Mesenchymal stem cell (in vitro differentiated cells and primary cell): ENCODE measurements at regions not wholly inside any gene's neighbourhood (a gene's known extent, or its start where the extent isn't known, plus 50 kb on each side); places are given as distances from the start of the nearest gene placed in this dataset.

Experiments used
- DNase-seq: peaks from one replicate; pipeline ENCODE4 v3.0.0-alpha.2; 2013
- H2AFZ ChIP-seq: one replicate; pipeline ENCODE4 v1.6.1; 2013; ENCODE audit warnings: low read depth, mild to moderate bottlenecking, control low read depth, inconsistent platforms, low read length, moderate library complexity
- H2AK5ac ChIP-seq: 2 replicates; pipeline ENCODE4 v1.6.1; 2013; ENCODE audit warnings: low read length, moderate library complexity, mild to moderate bottlenecking, inconsistent platforms; ENCODE audit not compliant: severe bottlenecking
- H2BK120ac ChIP-seq: one replicate; pipeline ENCODE4 v1.6.1; 2013; ENCODE audit warnings: low read depth, mild to moderate bottlenecking, inconsistent platforms, low read length, moderate library complexity
- H2BK12ac ChIP-seq, 2 experiments: one replicate each; pipeline ENCODE4 v1.6.1; 2013; ENCODE audit warnings: inconsistent platforms in 2 of 2, low read length in 2 of 2, mild to moderate bottlenecking in 2 of 2, moderate library complexity in 2 of 2, control low read depth in 1 of 2
- H2BK15ac ChIP-seq: one replicate; pipeline ENCODE4 v1.6.1; 2013; ENCODE audit warnings: mild to moderate bottlenecking, low read depth, inconsistent platforms; ENCODE audit not compliant: poor library complexity, severe bottlenecking
- H2BK5ac ChIP-seq: 2 replicates; pipeline ENCODE4 v1.6.1; 2013; ENCODE audit warnings: low read depth, mild to moderate bottlenecking, low read length, control low read depth, inconsistent platforms; ENCODE audit not compliant: poor library complexity, severe bottlenecking
- H3K14ac ChIP-seq, 2 experiments: one replicate each; pipeline ENCODE4 v1.6.1; 2013; ENCODE audit warnings: inconsistent platforms in 2 of 2, low read length in 2 of 2, control low read depth in 1 of 2, mild to moderate bottlenecking in 1 of 2, moderate library complexity in 1 of 2
- H3K18ac ChIP-seq, 2 experiments: one replicate each; pipeline ENCODE4 v1.6.1; 2013; ENCODE audit warnings: inconsistent platforms in 2 of 2, low read length in 2 of 2, control low read depth in 1 of 2, low read depth in 1 of 2, mild to moderate bottlenecking in 1 of 2
- H3K23ac ChIP-seq, 2 experiments: one replicate each; pipeline ENCODE4 v1.6.1; 2013; ENCODE audit warnings: inconsistent platforms in 2 of 2, low read length in 2 of 2, mild to moderate bottlenecking in 2 of 2, moderate library complexity in 2 of 2, control low read depth in 1 of 2
- H3K27ac ChIP-seq: 2 replicates; pipeline ENCODE4 v1.5.1; 2013; ENCODE audit warnings: mild to moderate bottlenecking, moderate library complexity, low read length, control low read depth, inconsistent platforms; ENCODE audit not compliant: poor library complexity, severe bottlenecking
- H3K27me3 ChIP-seq, 2 experiments: 2 replicates each; pipeline versions ENCODE4 v1.6.1 to v1.7.0; 2013; ENCODE audit warnings: low read length in 2 of 2, mild to moderate bottlenecking in 2 of 2, moderate library complexity in 2 of 2, control low read depth in 1 of 2, inconsistent platforms in 1 of 2; ENCODE audit not compliant: control insufficient read depth in 1 of 2, insufficient read depth in 1 of 2
- H3K36me3 ChIP-seq, 2 experiments: 2 replicates each; pipeline versions ENCODE4 v1.6.1 to v1.7.0; 2013; ENCODE audit warnings: low read length in 2 of 2, control low read depth in 1 of 2, inconsistent platforms in 1 of 2, low read depth in 1 of 2, mild to moderate bottlenecking in 1 of 2; ENCODE audit not compliant: insufficient read depth in 2 of 2, control insufficient read depth in 1 of 2
- H3K4ac ChIP-seq, 2 experiments: one replicate each; pipeline ENCODE4 v1.6.1; 2013; ENCODE audit warnings: inconsistent platforms in 2 of 2, low read length in 2 of 2, mild to moderate bottlenecking in 2 of 2, moderate library complexity in 2 of 2, control low read depth in 1 of 2, low read depth in 1 of 2
- H3K4me1 ChIP-seq: 2 replicates; pipeline ENCODE4 v1.6.1; 2013; ENCODE audit warnings: low read depth, low read length, control low read depth; ENCODE audit not compliant: control insufficient read depth, insufficient read depth
- H3K4me2 ChIP-seq: 2 replicates; pipeline ENCODE4 v1.6.1; 2013; ENCODE audit warnings: low read length, mild to moderate bottlenecking, inconsistent platforms; ENCODE audit not compliant: poor library complexity, severe bottlenecking
- H3K4me3 ChIP-seq, 2 experiments: 2 replicates each; pipeline versions ENCODE4 v1.5.1 to v1.7.0; 2013; ENCODE audit warnings: low read length in 2 of 2, mild to moderate bottlenecking in 2 of 2, control low read depth in 1 of 2, low read depth in 1 of 2; ENCODE audit not compliant: insufficient read depth in 1 of 2
- H3K79me1 ChIP-seq: replicated peaks from 2 replicates; pipeline ENCODE4 v1.6.1; 2013; ENCODE audit warnings: mild to moderate bottlenecking, control low read depth, low read length, inconsistent platforms; ENCODE audit not compliant: poor library complexity, severe bottlenecking
- H3K9ac ChIP-seq: 2 replicates; pipeline ENCODE4 v1.7.0; 2013; ENCODE audit warnings: mild to moderate bottlenecking, low read length, moderate library complexity
- H3K9me3 ChIP-seq: 2 replicates; pipeline ENCODE4 v1.7.0; 2013; ENCODE audit warnings: mild to moderate bottlenecking, low read length; ENCODE audit not compliant: control insufficient read depth
- H4K8ac ChIP-seq: one replicate; pipeline ENCODE4 v1.6.1; 2013; ENCODE audit warnings: inconsistent platforms, mild to moderate bottlenecking, low read length, moderate library complexity
- H4K91ac ChIP-seq: one replicate; pipeline ENCODE4 v1.6.1; 2013; ENCODE audit warnings: mild to moderate bottlenecking, low read length, inconsistent platforms
- WGBS: methylation state at CpG from one replicate; pipeline ENCODE4 v1.1.7; 2013; ENCODE audit warnings: mixed read lengths; 5-methylcytosine and 5-hydroxymethylcytosine counted together

DNA sequence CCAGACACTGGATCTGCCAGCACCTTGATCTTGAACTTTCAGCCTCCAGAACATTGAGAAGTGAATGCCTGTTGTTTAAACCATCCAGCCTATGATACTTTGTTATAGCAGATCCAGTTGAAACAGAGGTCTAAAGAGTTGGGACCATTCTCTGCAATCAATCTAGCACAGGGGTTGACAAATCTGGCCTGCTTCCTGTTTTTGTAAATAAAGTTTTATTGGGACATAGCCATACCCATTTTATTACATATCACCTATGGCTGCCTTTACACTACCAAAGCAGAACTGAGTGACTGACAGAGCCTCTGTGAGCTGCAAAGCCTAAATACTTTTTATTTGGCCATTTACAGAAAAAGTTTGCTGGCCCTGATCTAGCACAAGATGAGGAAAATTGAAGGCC, 62.0 kb downstream of the BARX1 start:
- peaks cover 8% of the 10 kb centered on the region for H3K9me3 ChIP-seq
- no peak overlapping the region for H3K27ac ChIP-seq
- no peak overlapping the region for H2AK5ac ChIP-seq
- no peak overlapping the region for H2BK15ac ChIP-seq
- no peaks in the 10 kb centered on the region for H3K4me1 ChIP-seq
- no peak overlapping the region for H4K91ac ChIP-seq
- H2BK12ac ChIP-seq = no peak overlapping the region
- no peak overlapping the region for H3K14ac ChIP-seq
- no peak for DNase-seq
- H2BK5ac ChIP-seq = no peak overlapping the region
- no peak overlapping the region for H3K4ac ChIP-seq
- no peak overlapping the region for H2BK120ac ChIP-seq
- H2AFZ ChIP-seq = no peak overlapping the region
- no peak overlapping the region for H3K23ac ChIP-seq
- no peak overlapping the region for H3K9ac ChIP-seq
- no peak overlapping the region for H3K4me3 ChIP-seq
- no peaks in the 10 kb centered on the region for H3K36me3 ChIP-seq
- H4K8ac ChIP-seq = no peak overlapping the region
- no peak overlapping the region for H3K18ac ChIP-seq
- H3K4me2 ChIP-seq = no peak overlapping the region
- no peaks in the 10 kb centered on the region for H3K27me3 ChIP-seq
- no peaks in the 10 kb centered on the region for H3K79me1 ChIP-seq

GRCh38 chr9:93892748-93893147, 62.4 kb downstream of the BARX1 start:
- H2BK120ac ChIP-seq = no peak overlapping the region
- H2AFZ ChIP-seq = no peak overlapping the region
- H3K18ac ChIP-seq = no peak overlapping the region
- H3K27ac ChIP-seq = no peak overlapping the region
- peaks cover 8% of the 10 kb centered on the region for H3K9me3 ChIP-seq
- WGBS = 64% methylated on average over 4 of the region's 4 CpGs
- no peak overlapping the region for H3K14ac ChIP-seq
- H3K4me1 ChIP-seq = no peaks in the 10 kb centered on the region
- H3K23ac ChIP-seq = no peak overlapping the region
- H3K4ac ChIP-seq = no peak overlapping the region
- no peak overlapping the region for H3K9ac ChIP-seq
- H2AK5ac ChIP-seq = no peak overlapping the region
- no peak overlapping the region for H4K8ac ChIP-seq
- DNase-seq = no peak
- H3K36me3 ChIP-seq = no peaks in the 10 kb centered on the region
- H3K4me3 ChIP-seq = no peak overlapping the region
- no peak overlapping the region for H2BK15ac ChIP-seq
- no peak overlapping the region for H3K4me2 ChIP-seq
- H3K79me1 ChIP-seq = no peaks in the 10 kb centered on the region
- no peak overlapping the region for H2BK12ac ChIP-seq
- H3K27me3 ChIP-seq = no peaks in the 10 kb centered on the region
- no peak overlapping the region for H4K91ac ChIP-seq
- no peak overlapping the region for H2BK5ac ChIP-seq

DNA sequence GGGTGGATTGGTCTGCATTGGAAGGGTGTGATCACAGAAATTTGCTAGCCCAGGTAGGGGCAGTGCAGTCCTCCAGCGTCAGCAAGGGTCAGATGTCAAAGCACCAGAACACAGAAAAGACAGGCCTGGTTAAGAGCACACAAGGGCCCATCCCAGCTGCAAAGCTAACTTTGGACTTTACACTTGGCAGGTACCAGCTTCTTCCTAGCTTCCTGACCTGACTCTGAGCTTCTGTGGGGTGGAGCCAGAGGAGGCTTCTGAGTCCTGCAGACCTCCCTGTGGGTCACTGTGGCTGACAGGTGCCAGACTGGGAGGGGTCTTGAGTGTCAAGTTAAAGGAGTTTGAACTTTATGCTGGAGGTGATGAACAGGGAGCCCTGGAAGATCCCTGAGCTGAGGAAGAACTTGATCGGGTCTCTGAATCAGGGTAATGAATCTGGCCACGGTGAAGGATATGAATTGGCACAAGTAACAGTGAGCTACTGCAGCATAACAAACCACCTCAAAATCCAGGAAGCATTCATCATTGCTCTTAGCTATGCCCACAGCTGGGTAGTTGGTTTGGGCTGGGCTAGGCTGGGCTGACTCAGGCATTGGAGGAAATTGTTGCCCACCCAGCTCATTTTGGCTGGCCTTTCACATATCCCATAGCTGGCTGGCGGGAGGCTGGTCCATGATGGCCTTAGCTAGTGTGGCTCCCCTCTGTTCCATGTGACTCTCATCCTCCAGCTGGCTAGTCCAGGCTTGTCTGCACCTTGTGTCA, 63.4 kb downstream of the BARX1 start:
- no peak for DNase-seq
- Histone ChIP-seq H2BK15ac (no peak overlapping the region), H2BK120ac (no peak overlapping the region), H3K4me3 (no peak overlapping the region), H3K27me3 (no peaks in the 10 kb centered on the region), H2AFZ (no peak overlapping the region), H3K23ac (no peak overlapping the region), H2BK12ac (no peak overlapping the region), H3K14ac (no peak overlapping the region), H2BK5ac (no peak overlapping the region), H3K4me2 (no peak overlapping the region), H3K36me3 (no peaks in the 10 kb centered on the region), H3K4ac (no peak overlapping the region), H3K4me1 (no peaks in the 10 kb centered on the region), H2AK5ac (no peak overlapping the region), H3K9me3 (peaks cover 8% of the 10 kb centered on the region), H4K91ac (no peak overlapping the region), H3K27ac (no peak overlapping the region), H4K8ac (no peak overlapping the region), H3K18ac (no peak overlapping the region), H3K79me1 (no peaks in the 10 kb centered on the region), H3K9ac (no peak overlapping the region)
- WGBS = 66% methylated on average over 4 of the region's 4 CpGs

DNA sequence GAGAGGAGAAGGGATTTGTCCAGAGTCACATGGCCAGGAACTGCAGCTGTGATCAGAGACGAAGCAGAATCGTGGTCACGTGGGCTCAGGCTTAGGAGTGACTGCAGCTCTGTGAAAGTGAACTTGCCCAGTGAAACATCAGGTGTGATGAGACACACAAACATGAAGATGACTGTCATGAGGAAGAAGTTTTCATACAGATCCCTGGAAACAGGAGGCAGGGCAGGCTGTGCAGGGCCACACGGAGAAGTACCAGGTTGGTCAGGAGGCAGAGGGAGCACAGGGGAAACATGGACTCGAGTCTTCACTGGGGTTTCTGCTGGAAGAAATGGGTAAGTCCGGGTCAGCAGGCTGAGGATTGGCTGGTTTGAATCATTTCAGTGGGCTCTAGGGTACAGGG, 64.1 kb downstream of the BARX1 start:
- 70% methylated on average over 6 of the region's 6 CpGs for WGBS

More for the DNA sequence above, 64.1 kb downstream of the BARX1 start:
- Histone ChIP-seq H3K36me3 (no peaks in the 10 kb centered on the region), H4K8ac (no peak overlapping the region), H2BK12ac (no peak overlapping the region), H3K4me2 (no peak overlapping the region), H3K9me3 (peaks cover 8% of the 10 kb centered on the region), H3K79me1 (no peaks in the 10 kb centered on the region), H3K4me1 (no peaks in the 10 kb centered on the region), H3K18ac (no peak overlapping the region), H2AFZ (no peak overlapping the region), H3K23ac (no peak overlapping the region), H2AK5ac (no peak overlapping the region), H3K27me3 (no peaks in the 10 kb centered on the region), H3K4me3 (no peak overlapping the region), H3K27ac (no peak overlapping the region), H4K91ac (no peak overlapping the region), H3K4ac (no peak overlapping the region), H2BK120ac (no peak overlapping the region), H3K9ac (no peak overlapping the region), H2BK5ac (no peak overlapping the region), H3K14ac (no peak overlapping the region), H2BK15ac (no peak overlapping the region)
- no peak for DNase-seq
